Hepatocyte (in vitro differentiated cells): ENCODE measurements at regions not wholly inside any gene's neighbourhood (a gene's known extent, or its start where the extent isn't known, plus 50 kb on each side); places are given as distances from the start of the nearest gene placed in this dataset.

ENCODE experiments used
- EZH2 ChIP-seq: fragments of 200-600 bp; sonication (generic); IDR thresholded peaks from 2 replicates; pipeline ENCODE4 v1.6.1; 2016; ENCODE audit warnings: antibody characterized with exemption, mild to moderate bottlenecking, borderline replicate concordance
- EZH2phosphoT487 ChIP-seq: fragments of 200-600 bp; sonication (generic); IDR thresholded peaks from one replicate; pipeline ENCODE4 v1.6.1; 2018; ENCODE audit warnings: antibody characterized with exemption, mild to moderate bottlenecking, low read depth, moderate library complexity; ENCODE audit not compliant: unreplicated experiment, severe bottlenecking
- TF ChIP-seq, protein P1 (sequence below): fragments of 200-600 bp; sonication (generic); IDR thresholded peaks from 2 replicates; pipeline ENCODE4 v1.5.1; 2016; ENCODE audit warnings: antibody characterized with exemption, mild to moderate bottlenecking; ENCODE audit not compliant: poor library complexity

DNA sequence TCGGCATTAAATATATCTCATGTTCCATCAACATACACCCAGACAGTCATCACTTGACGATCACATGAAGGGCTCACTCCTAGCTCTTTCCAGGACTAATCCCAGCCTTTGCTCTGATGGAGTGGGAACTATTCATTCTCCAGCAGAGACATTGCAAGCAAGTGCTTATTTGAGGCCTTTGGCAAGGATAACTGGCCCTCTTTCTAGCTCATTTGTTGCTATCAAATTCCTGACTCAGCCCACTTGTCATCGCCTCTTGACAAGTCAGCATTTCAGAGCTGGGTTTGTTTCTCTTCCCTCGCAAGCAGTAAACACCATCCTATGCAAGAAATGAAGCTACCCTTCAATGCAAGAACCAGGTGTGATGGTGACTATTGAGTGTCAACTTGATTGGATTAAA lies 1165.7 kb upstream of the AUTS2 start:
- TF ChIP-seq, protein P1, sequence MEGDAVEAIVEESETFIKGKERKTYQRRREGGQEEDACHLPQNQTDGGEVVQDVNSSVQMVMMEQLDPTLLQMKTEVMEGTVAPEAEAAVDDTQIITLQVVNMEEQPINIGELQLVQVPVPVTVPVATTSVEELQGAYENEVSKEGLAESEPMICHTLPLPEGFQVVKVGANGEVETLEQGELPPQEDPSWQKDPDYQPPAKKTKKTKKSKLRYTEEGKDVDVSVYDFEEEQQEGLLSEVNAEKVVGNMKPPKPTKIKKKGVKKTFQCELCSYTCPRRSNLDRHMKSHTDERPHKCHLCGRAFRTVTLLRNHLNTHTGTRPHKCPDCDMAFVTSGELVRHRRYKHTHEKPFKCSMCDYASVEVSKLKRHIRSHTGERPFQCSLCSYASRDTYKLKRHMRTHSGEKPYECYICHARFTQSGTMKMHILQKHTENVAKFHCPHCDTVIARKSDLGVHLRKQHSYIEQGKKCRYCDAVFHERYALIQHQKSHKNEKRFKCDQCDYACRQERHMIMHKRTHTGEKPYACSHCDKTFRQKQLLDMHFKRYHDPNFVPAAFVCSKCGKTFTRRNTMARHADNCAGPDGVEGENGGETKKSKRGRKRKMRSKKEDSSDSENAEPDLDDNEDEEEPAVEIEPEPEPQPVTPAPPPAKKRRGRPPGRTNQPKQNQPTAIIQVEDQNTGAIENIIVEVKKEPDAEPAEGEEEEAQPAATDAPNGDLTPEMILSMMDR: no peak
- TF ChIP-seq EZH2: no peak
- TF ChIP-seq EZH2phosphoT487: no peak
